BE2C (cell line): ENCODE measurements at regions not wholly inside any gene's neighbourhood (a gene's known extent, or its start where the extent isn't known, plus 50 kb on each side); places are given as distances from the start of the nearest gene placed in this dataset.

Experiments
- DNase-seq: peaks from one replicate; pipeline ENCODE4 v3.0.0-alpha.2; 2020
- H3K27me3 ChIP-seq: fragments of 250-450 bp; sonication (Bioruptor Pico); 2 replicates; pipeline ENCODE4 v1.5.1; 2020; ENCODE audit warnings: mild to moderate bottlenecking
- H3K36me3 ChIP-seq: fragments of 250-450 bp; sonication (Bioruptor Pico); 2 replicates; pipeline ENCODE4 v1.5.1; 2020; ENCODE audit warnings: mild to moderate bottlenecking
- H3K4me1 ChIP-seq: fragments of 250-450 bp; sonication (Bioruptor Pico); 2 replicates; pipeline ENCODE4 v1.5.1; 2020
- H3K4me3 ChIP-seq: 2 replicates; pipeline ENCODE4 v1.5.1; 2011; ENCODE audit warnings: low read depth, low read length
- H3K9me3 ChIP-seq: fragments of 250-450 bp; sonication (Bioruptor Pico); 2 replicates; pipeline ENCODE4 v1.5.1; 2020
- CTCF ChIP-seq: IDR thresholded peaks from 2 replicates; pipeline ENCODE4 v1.5.1; 2012; ENCODE audit warnings: mild to moderate bottlenecking, low read depth, low read length

GRCh38 chr4:3860061-3860912 lies 94.1 kb downstream of the ADRA2C start:
- no peak overlapping the region for H3K4me3 ChIP-seq
- H3K9me3 ChIP-seq: no peaks in the 10 kb centered on the region
- H3K27me3 ChIP-seq: no peaks in the 10 kb centered on the region; the same call in 1 of the 2 replicates
- no peaks in the 10 kb centered on the region for H3K4me1 ChIP-seq
- no peak for DNase-seq
- no peak for TF ChIP-seq CTCF
- H3K36me3 ChIP-seq: no peaks in the 10 kb centered on the region

GRCh38 chr4:3860913-3861636 lies 94.9 kb downstream of the ADRA2C start:
- no peak overlapping the region for H3K4me3 ChIP-seq
- H3K27me3 ChIP-seq: no peaks in the 10 kb centered on the region
- no peaks in the 10 kb centered on the region for H3K4me1 ChIP-seq
- no peaks in the 10 kb centered on the region for H3K36me3 ChIP-seq
- H3K9me3 ChIP-seq: no peaks in the 10 kb centered on the region
- DNase-seq: no peak
- TF ChIP-seq CTCF: no peak

- H3K27me3 ChIP-seq: no peaks in the 10 kb centered on the region
- no peaks in the 10 kb centered on the region for H3K4me1 ChIP-seq
- H3K9me3 ChIP-seq: no peaks in the 10 kb centered on the region
- no peak for TF ChIP-seq CTCF
- no peaks in the 10 kb centered on the region for H3K36me3 ChIP-seq
- no peak overlapping the region for H3K4me3 ChIP-seq
- DNase-seq: no peak
Observed at GRCh38 chr4:3861720-3862639, 95.8 kb downstream of the ADRA2C start.

GRCh38 chr4:3862640-3863420 lies 96.6 kb downstream of the ADRA2C start:
- no peak for DNase-seq
- H3K4me3 ChIP-seq: no peak overlapping the region
- no peaks in the 10 kb centered on the region for H3K27me3 ChIP-seq
- H3K36me3 ChIP-seq: no peaks in the 10 kb centered on the region
- H3K4me1 ChIP-seq: no peaks in the 10 kb centered on the region
- no peaks in the 10 kb centered on the region for H3K9me3 ChIP-seq
- no peak for TF ChIP-seq CTCF

GRCh38 chr4:3863841-3864741 lies 97.9 kb downstream of the ADRA2C start:
- no peak for TF ChIP-seq CTCF
- no peaks in the 10 kb centered on the region for H3K27me3 ChIP-seq
- H3K4me1 ChIP-seq: no peaks in the 10 kb centered on the region
- H3K36me3 ChIP-seq: no peaks in the 10 kb centered on the region
- no peaks in the 10 kb centered on the region; the same call in 1 of the 2 replicates for H3K9me3 ChIP-seq
- H3K4me3 ChIP-seq: no peak overlapping the region
- no peak for DNase-seq
